Endothelial cell of umbilical vein (primary cell): ENCODE measurements at regions not wholly inside any gene's neighbourhood (a gene's known extent, or its start where the extent isn't known, plus 50 kb on each side); places are given as distances from the start of the nearest gene placed in this dataset.

Source experiments
- CTCF ChIP-seq, 2 donors: IDR thresholded peaks; 1 replicate in 1 of 2; 2 replicates in 1 of 2; pipeline ENCODE4 v1.5.1; 2011; ENCODE audit warnings: low read length in 2 of 2, mild to moderate bottlenecking in 2 of 2, moderate library complexity in 2 of 2, control low read depth in 1 of 2, inconsistent platforms in 1 of 2, low read depth in 1 of 2; ENCODE audit not compliant: insufficient read depth in 1 of 2; ENCODE audit errors: extremely low read depth in 1 of 2
- EZH2 ChIP-seq: IDR thresholded peaks from 2 replicates; pipeline ENCODE4 v1.6.1; 2012; ENCODE audit warnings: borderline replicate concordance, low read depth, mild to moderate bottlenecking, moderate library complexity, low read length, inconsistent platforms; ENCODE audit not compliant: severe bottlenecking
- FOS ChIP-seq: IDR thresholded peaks from 2 replicates; pipeline ENCODE4 v1.6.1; 2011; ENCODE audit warnings: mild to moderate bottlenecking, low read length, moderate library complexity, borderline replicate concordance; ENCODE audit not compliant: insufficient read depth
- GATA2 ChIP-seq: IDR thresholded peaks from 2 replicates; pipeline ENCODE4 v1.7.0; 2011; ENCODE audit warnings: low read depth, mild to moderate bottlenecking, moderate library complexity, mixed read lengths, low read length; ENCODE audit not compliant: insufficient read length, insufficient read depth
- JUN ChIP-seq: IDR thresholded peaks from 2 replicates; pipeline ENCODE4 v1.6.1; 2011; ENCODE audit warnings: borderline replicate concordance, low read depth; ENCODE audit not compliant: insufficient read length, insufficient read depth
- MAX ChIP-seq: IDR thresholded peaks from 2 replicates; pipeline ENCODE4 v1.6.1; 2011; ENCODE audit not compliant: insufficient read depth, insufficient read length
- MYC ChIP-seq: IDR thresholded peaks from one replicate; pipeline ENCODE4 v1.6.1; 2011; ENCODE audit warnings: mild to moderate bottlenecking, low read depth, low read length
- POLR2A ChIP-seq: IDR thresholded peaks from 2 replicates; pipeline ENCODE4 v1.6.1; 2012; ENCODE audit warnings: low read depth, mild to moderate bottlenecking, control low read depth, low read length
- POLR2AphosphoS5 ChIP-seq: IDR thresholded peaks from 2 replicates; pipeline ENCODE4 v1.6.1; 2012; ENCODE audit warnings: low read depth, mild to moderate bottlenecking, control low read depth, low read length, moderate library complexity; ENCODE audit not compliant: insufficient read depth

GRCh38 chr13:109572389-109572788 lies 214.0 kb downstream of the IRS2 start:
- TF ChIP-seq POLR2A, result no peak
- no peak for TF ChIP-seq CTCF (IDR thresholded peaks at IDR 0.05; ENCODE audit: extremely low read depth in 1 of 2, insufficient read depth in 1 of 2, low read depth in 1 of 2, low read length in 2 of 2)
- TF ChIP-seq POLR2AphosphoS5, result no peak
- no peak for TF ChIP-seq MYC
- no peak for TF ChIP-seq FOS
- TF ChIP-seq EZH2, result no peak
- TF ChIP-seq MAX, result no peak
- no peak for TF ChIP-seq GATA2
- TF ChIP-seq JUN, result no peak
